IPS-18a (cell line): ENCODE measurements at regions not wholly inside any gene's neighbourhood (a gene's known extent, or its start where the extent isn't known, plus 50 kb on each side); places are given as distances from the start of the nearest gene placed in this dataset.

ENCODE experiments used
- H3K27ac ChIP-seq: one replicate; pipeline ENCODE4 v1.5.1; 2013; ENCODE audit warnings: low read length
- H3K27me3 ChIP-seq: one replicate; pipeline ENCODE4 v1.6.1; 2013; ENCODE audit warnings: mild to moderate bottlenecking, low read length; ENCODE audit not compliant: control insufficient read depth, insufficient read depth
- H3K36me3 ChIP-seq: one replicate; pipeline ENCODE4 v1.6.1; 2013; ENCODE audit warnings: low read depth, low read length; ENCODE audit not compliant: control insufficient read depth
- H3K4me1 ChIP-seq: one replicate; pipeline ENCODE4 v1.6.1; 2013; ENCODE audit warnings: low read depth, low read length; ENCODE audit not compliant: control insufficient read depth
- H3K4me3 ChIP-seq: one replicate; pipeline ENCODE4 v1.5.1; 2013; ENCODE audit warnings: low read length
- H3K9ac ChIP-seq: one replicate; pipeline ENCODE4 v1.6.1; 2013; ENCODE audit warnings: mild to moderate bottlenecking, low read length, moderate library complexity
- H3K9me3 ChIP-seq: one replicate; pipeline ENCODE4 v1.6.1; 2013; ENCODE audit warnings: low read depth, low read length; ENCODE audit not compliant: control insufficient read depth

GRCh38 chr16:85377388-85378144, 235.6 kb upstream of the GSE1 start:
- H3K9me3 ChIP-seq = no peaks in the 10 kb centered on the region
- no peaks in the 10 kb centered on the region for H3K27me3 ChIP-seq
- no peaks in the 10 kb centered on the region for H3K36me3 ChIP-seq
- no peak overlapping the region for H3K27ac ChIP-seq
- no peak overlapping the region for H3K4me3 ChIP-seq
- no peaks in the 10 kb centered on the region for H3K4me1 ChIP-seq
- H3K9ac ChIP-seq = no peak overlapping the region

GRCh38 chr16:85378145-85379040, 234.7 kb upstream of the GSE1 start:
- no peaks in the 10 kb centered on the region for H3K27me3 ChIP-seq
- no peak overlapping the region for H3K4me3 ChIP-seq
- no peaks in the 10 kb centered on the region for H3K4me1 ChIP-seq
- H3K9ac ChIP-seq = no peak overlapping the region
- H3K36me3 ChIP-seq = no peaks in the 10 kb centered on the region
- H3K9me3 ChIP-seq = no peaks in the 10 kb centered on the region
- no peak overlapping the region for H3K27ac ChIP-seq

- Histone ChIP-seq H3K4me1 (no peaks in the 10 kb centered on the region), H3K9me3 (no peaks in the 10 kb centered on the region), H3K27ac (no peak overlapping the region), H3K9ac (no peak overlapping the region), H3K4me3 (no peak overlapping the region), H3K27me3 (no peaks in the 10 kb centered on the region), H3K36me3 (no peaks in the 10 kb centered on the region)
Measured at GRCh38 chr16:85379041-85380001, 233.8 kb upstream of the GSE1 start.

- H3K36me3 ChIP-seq = no peaks in the 10 kb centered on the region
- no peaks in the 10 kb centered on the region for H3K9me3 ChIP-seq
- no peaks in the 10 kb centered on the region for H3K4me1 ChIP-seq
- H3K4me3 ChIP-seq = no peak overlapping the region
- no peak overlapping the region for H3K27ac ChIP-seq
- no peak overlapping the region for H3K9ac ChIP-seq
- no peaks in the 10 kb centered on the region for H3K27me3 ChIP-seq
Measured at GRCh38 chr16:85380002-85380395, 233.1 kb upstream of the GSE1 start.

GRCh38 chr16:85380905-85381737, 232.0 kb upstream of the GSE1 start:
- no peaks in the 10 kb centered on the region for H3K27me3 ChIP-seq
- no peaks in the 10 kb centered on the region for H3K9me3 ChIP-seq
- no peaks in the 10 kb centered on the region for H3K4me1 ChIP-seq
- H3K36me3 ChIP-seq = no peaks in the 10 kb centered on the region
- no peak overlapping the region for H3K4me3 ChIP-seq
- no peak overlapping the region for H3K9ac ChIP-seq
- no peak overlapping the region for H3K27ac ChIP-seq

DNA sequence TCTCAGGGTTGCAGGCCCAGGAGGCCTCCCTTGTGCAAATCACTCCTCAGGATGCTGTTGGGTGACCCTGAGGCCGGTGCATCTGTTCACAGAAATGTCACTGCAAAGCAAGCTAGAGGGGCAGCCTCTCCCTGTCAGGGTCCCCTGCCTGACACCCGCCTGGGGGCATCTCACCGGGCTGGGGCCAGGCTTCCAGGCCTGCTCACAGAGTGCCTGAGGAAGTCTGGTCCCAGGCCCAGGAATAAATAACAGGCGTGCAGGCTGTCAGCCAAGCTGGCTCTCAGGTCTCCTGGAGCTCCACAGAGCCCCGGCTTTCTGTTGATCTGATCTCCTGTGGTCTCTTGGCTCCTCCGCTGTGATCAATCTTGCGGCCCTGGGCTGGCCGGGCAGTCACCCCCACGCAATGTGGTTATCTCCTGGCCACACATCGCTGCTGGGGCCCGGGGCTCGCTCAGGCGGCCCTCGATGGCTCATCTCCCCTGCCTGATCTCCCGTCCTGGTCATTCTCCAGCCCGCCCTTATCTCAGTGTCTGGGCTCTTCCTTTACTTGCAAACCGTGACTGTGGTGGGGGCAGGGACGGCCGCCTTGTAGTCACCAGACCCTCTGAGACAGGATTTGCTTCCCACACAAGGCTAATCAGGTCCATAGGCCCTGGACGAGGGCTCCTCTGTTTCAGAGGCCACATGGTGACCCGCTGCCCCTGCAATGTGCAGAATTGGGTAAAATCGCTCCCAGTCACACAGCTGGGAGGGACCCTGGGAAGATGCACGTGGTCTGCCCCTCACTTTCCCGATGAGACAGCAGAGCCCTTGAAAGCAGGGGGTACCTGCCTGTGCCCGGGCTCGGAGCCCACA, 231.2 kb upstream of the GSE1 start:
- Histone ChIP-seq H3K36me3 (no peaks in the 10 kb centered on the region), H3K27me3 (no peaks in the 10 kb centered on the region), H3K27ac (no peak overlapping the region), H3K4me3 (no peak overlapping the region), H3K4me1 (no peaks in the 10 kb centered on the region), H3K9me3 (no peaks in the 10 kb centered on the region), H3K9ac (no peak overlapping the region)

GRCh38 chr16:85382717-85383118, 230.4 kb upstream of the GSE1 start:
- no peak overlapping the region for H3K4me3 ChIP-seq
- H3K27ac ChIP-seq = no peak overlapping the region
- no peak overlapping the region for H3K9ac ChIP-seq
- H3K4me1 ChIP-seq = no peaks in the 10 kb centered on the region
- H3K27me3 ChIP-seq = no peaks in the 10 kb centered on the region
- no peaks in the 10 kb centered on the region for H3K9me3 ChIP-seq
- no peaks in the 10 kb centered on the region for H3K36me3 ChIP-seq

DNA sequence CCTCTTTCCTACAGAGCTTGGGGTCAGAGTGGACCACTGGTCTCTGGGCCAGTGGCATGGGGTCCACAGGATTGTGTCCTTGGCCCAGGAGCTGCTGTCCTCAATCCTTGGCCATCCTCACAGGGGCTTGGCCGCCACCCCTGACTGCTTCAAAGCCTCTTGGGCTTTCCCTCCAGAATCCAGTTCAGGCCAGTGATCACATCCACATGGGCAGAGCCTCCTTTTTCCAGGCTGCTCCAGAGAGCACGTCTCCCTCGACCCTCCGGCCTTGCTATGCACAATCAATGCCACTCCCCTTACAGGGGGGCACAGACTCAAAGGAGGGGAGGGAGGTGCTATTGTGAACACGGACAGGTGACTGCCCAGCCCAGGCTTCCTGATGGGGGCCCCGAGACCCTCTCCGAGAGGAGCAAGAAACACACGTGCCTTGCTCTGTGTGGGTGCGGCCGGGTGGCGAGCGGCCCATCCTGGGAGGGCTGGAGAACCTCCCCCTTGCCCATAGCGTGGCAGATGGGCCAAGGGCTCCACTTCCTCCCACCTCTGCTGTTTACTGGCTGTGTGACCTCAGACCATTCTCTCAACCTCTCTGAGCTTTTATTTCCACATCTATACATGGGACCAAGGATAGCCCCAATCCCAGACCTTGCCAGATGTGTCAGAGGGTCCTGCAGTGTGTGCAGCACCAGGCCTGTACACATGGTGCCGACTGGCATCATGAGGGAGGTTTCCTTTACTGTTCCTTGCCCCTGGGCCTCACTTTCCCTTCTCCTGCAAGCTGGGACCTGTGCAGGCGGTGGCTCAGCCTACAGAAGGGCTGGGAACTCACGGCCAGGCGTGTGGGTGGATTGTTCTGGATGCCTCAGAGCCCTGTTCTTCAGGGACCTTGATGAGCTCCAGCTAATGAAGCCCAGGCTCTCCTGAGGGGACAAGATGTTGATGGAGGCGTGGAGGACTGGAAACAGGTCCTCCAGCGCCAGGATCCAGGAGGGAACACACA, 229.0 kb upstream of the GSE1 start:
- no peaks in the 10 kb centered on the region for H3K36me3 ChIP-seq
- H3K9me3 ChIP-seq = no peaks in the 10 kb centered on the region
- H3K4me3 ChIP-seq = no peak overlapping the region
- H3K27me3 ChIP-seq = no peaks in the 10 kb centered on the region
- H3K27ac ChIP-seq = no peak overlapping the region
- H3K4me1 ChIP-seq = no peaks in the 10 kb centered on the region
- no peak overlapping the region for H3K9ac ChIP-seq

GRCh38 chr16:85384833-85385462, 228.2 kb upstream of the GSE1 start:
- Histone ChIP-seq H3K9me3 (no peaks in the 10 kb centered on the region), H3K36me3 (no peaks in the 10 kb centered on the region), H3K9ac (no peak overlapping the region), H3K27ac (no peak overlapping the region), H3K27me3 (no peaks in the 10 kb centered on the region), H3K4me1 (no peaks in the 10 kb centered on the region), H3K4me3 (no peak overlapping the region)
